ENCODE measurements at regions not wholly inside any gene's neighbourhood (a gene's known extent, or its start where the extent isn't known, plus 50 kb on each side); places are given as distances from the start of the nearest gene placed in this dataset.

GRCh38 chrX:1778817-1779216 lies 164.0 kb downstream of the ASMT start (continued):
- TF ChIP-seq GLIS1 (tag by site-specific recombination; IDR thresholded peaks at IDR 0.05) (no peak), ZNF48 (tag by site-specific recombination; IDR thresholded peaks at IDR 0.05) (no peak), ZNF114 (tag by site-specific recombination; IDR thresholded peaks at IDR 0.05) (no peak), YY1 (tag by site-specific recombination; IDR thresholded peaks at IDR 0.05) (no peak), ZNF169 (tag by site-specific recombination; IDR thresholded peaks at IDR 0.05) (no peak), ZNF585B (tag by site-specific recombination; IDR thresholded peaks at IDR 0.05) (no peak), ZFP37 (tag by site-specific recombination; IDR thresholded peaks at IDR 0.05) (no peak)

GRCh38 chrX:1779626-1780025 lies 164.8 kb downstream of the ASMT start:
- Histone ChIP-seq H3K27ac (ENCODE audit: extremely low read depth, low read depth, low read length) (no peak overlapping the region), H3K36me3 (ENCODE audit: control insufficient read depth in 2 of 2, insufficient read depth in 1 of 2, low read length in 2 of 2) (no peaks in the 10 kb centered on the region), H3K9me3 (ENCODE audit: control insufficient read depth, insufficient read depth, low read depth, low read length) (no peaks in the 10 kb centered on the region), H3K4me1 (ENCODE audit: control insufficient read depth, insufficient read depth, low read length) (no peaks in the 10 kb centered on the region), H3K4me3 (ENCODE audit: low read depth, low read length) (no peak overlapping the region)
- POLR2A ChIA-PET = no interaction called here
- CTCF ChIA-PET = no interaction called here
- TF ChIP-seq ZNF211 (tag by site-specific recombination; IDR thresholded peaks at IDR 0.05; ENCODE audit: low read depth) (no peak), KLF7 (tag by site-specific recombination; IDR thresholded peaks at IDR 0.05; ENCODE audit: borderline replicate concordance) (no peak), ZNF239 (tag by site-specific recombination; IDR thresholded peaks at IDR 0.05) (no peak), ZNF18 (tag by site-specific recombination; IDR thresholded peaks at IDR 0.05) (no peak), OSR2 (tag by site-specific recombination; IDR thresholded peaks at IDR 0.05) (no peak), ZNF621 (tag by site-specific recombination; IDR thresholded peaks at IDR 0.05) (no peak), HOXA7 (CRISPR knock-in tag; IDR thresholded peaks at IDR 0.05; ENCODE audit: borderline replicate concordance) (no peak), ZNF37A (tag by site-specific recombination; IDR thresholded peaks at IDR 0.05) (no peak), ZNF157 (tag by site-specific recombination; IDR thresholded peaks at IDR 0.05) (no peak), IKZF3 (tag by site-specific recombination; IDR thresholded peaks at IDR 0.05) (no peak), BCL11A (tag by site-specific recombination; IDR thresholded peaks at IDR 0.05; ENCODE audit: low read depth) (no peak), ZNF169 (tag by site-specific recombination; IDR thresholded peaks at IDR 0.05) (no peak), ZNF791 (tag by site-specific recombination; IDR thresholded peaks at IDR 0.05) (no peak), ZNF248 (tag by site-specific recombination; IDR thresholded peaks at IDR 0.05) (no peak), ZBTB26 (tag by site-specific recombination; optimal IDR thresholded peaks at IDR 0.05) (no peak), ZNF664 (tag by site-specific recombination; IDR thresholded peaks at IDR 0.05) (no peak), TCF7L2 (IDR thresholded peaks at IDR 0.05; ENCODE audit: borderline replicate concordance, low read depth, low read length) (no peak)

GRCh38 chrX:1781766-1782165 lies 166.9 kb downstream of the ASMT start:
- POLR2A ChIA-PET = no interaction called here
- Histone ChIP-seq H3K9me3 (ENCODE audit: control insufficient read depth, insufficient read depth, low read depth, low read length) (no peaks in the 10 kb centered on the region), H3K4me3 (ENCODE audit: low read depth, low read length) (no peak overlapping the region), H3K36me3 (ENCODE audit: control insufficient read depth in 2 of 2, insufficient read depth in 1 of 2, low read length in 2 of 2) (no peaks in the 10 kb centered on the region), H3K27ac (ENCODE audit: extremely low read depth, low read depth, low read length) (no peak overlapping the region), H3K4me1 (ENCODE audit: control insufficient read depth, insufficient read depth, low read length) (no peaks in the 10 kb centered on the region)
- CTCF ChIA-PET = no interaction called here
- no peak for TF ChIP-seq ZNF423 (tag by site-specific recombination; IDR thresholded peaks at IDR 0.05)
- TF ChIP-seq ELK4 (IDR thresholded peaks at IDR 0.05; ENCODE audit: borderline replicate concordance, low read depth, low read length) = no peak
